CD4-positive, alpha-beta T cell treated with Interleukin-2 at 100 ng/mL for 4 hours (primary cell): ENCODE measurements at regions not wholly inside any gene's neighbourhood (a gene's known extent, or its start where the extent isn't known, plus 50 kb on each side); places are given as distances from the start of the nearest gene placed in this dataset.

Experiments
- DNase-seq: peaks from one replicate; pipeline ENCODE4 v3.0.0-alpha.2; 2020; ENCODE audit warnings: low spot score

GRCh38 chr1:209428241-209428921, 155.1 kb upstream of the CAMK1G start:
- no peak for DNase-seq

- no peak for DNase-seq
Observed at GRCh38 chr1:209429611-209430010, 153.9 kb upstream of the CAMK1G start.

GRCh38 chr1:209430107-209430506, 153.4 kb upstream of the CAMK1G start:
- DNase-seq, result no peak

GRCh38 chr1:209430821-209431259, 152.7 kb upstream of the CAMK1G start:
- no peak for DNase-seq

GRCh38 chr1:209431402-209431801, 152.1 kb upstream of the CAMK1G start:
- no peak for DNase-seq

- DNase-seq, result no peak
Observed at GRCh38 chr1:209431813-209432442, 151.6 kb upstream of the CAMK1G start.

GRCh38 chr1:209432443-209432825, 151.1 kb upstream of the CAMK1G start:
- no peak for DNase-seq

GRCh38 chr1:209433649-209434031, 149.9 kb upstream of the CAMK1G start:
- no peak for DNase-seq

GRCh38 chr1:209434066-209434465, 149.4 kb upstream of the CAMK1G start:
- DNase-seq, result no peak

- no peak for DNase-seq
Observed at GRCh38 chr1:209434631-209435217, 148.8 kb upstream of the CAMK1G start.

- peak; percentile 15 for DNase-seq
Observed at GRCh38 chr1:209435654-209436566, 147.6 kb upstream of the CAMK1G start.

- DNase-seq, result no peak
Observed at GRCh38 chr1:209439828-209440227, 143.7 kb upstream of the CAMK1G start.

- no peak for DNase-seq
Observed at GRCh38 chr1:209443361-209443931, 140.1 kb upstream of the CAMK1G start.

GRCh38 chr1:209443975-209444651, 139.4 kb upstream of the CAMK1G start:
- DNase-seq, result no peak

- DNase-seq, result no peak
Observed at GRCh38 chr1:209444961-209445360, 138.6 kb upstream of the CAMK1G start.

GRCh38 chr1:209445576-209445975, 137.9 kb upstream of the CAMK1G start:
- no peak for DNase-seq

GRCh38 chr1:209446356-209446755, 137.2 kb upstream of the CAMK1G start:
- no peak for DNase-seq

GRCh38 chr1:209454340-209454994, 129.0 kb upstream of the CAMK1G start:
- no peak for DNase-seq

GRCh38 chr1:209455145-209455544, 128.4 kb upstream of the CAMK1G start:
- DNase-seq, result no peak

- no peak for DNase-seq
Observed at GRCh38 chr1:209455661-209456358, 127.7 kb upstream of the CAMK1G start.
